Pulmonary artery endothelial cell (primary cell): ENCODE measurements at regions not wholly inside any gene's neighbourhood (a gene's known extent, or its start where the extent isn't known, plus 50 kb on each side); places are given as distances from the start of the nearest gene placed in this dataset.
"Not testable (repeated sequence)": the region's sequence is repeated elsewhere in the genome, so short reads cannot be mapped to it uniquely, and the experiment has no call there.

ENCODE experiments used
- DNase-seq: peaks from one replicate; pipeline ENCODE4 v3.0.0-alpha.2; 2011; ENCODE audit warnings: low read depth, low spot score

GRCh38 chr18:8912348-8913326, 189.9 kb upstream of the NDUFV2 start:
- DNase-seq, result no peak

- DNase-seq, result not testable (repeated sequence)
These were observed 188.7 kb upstream of the NDUFV2 start for GRCh38 chr18:8913606-8914403.

GRCh38 chr18:8914404-8915264, 187.9 kb upstream of the NDUFV2 start:
- DNase-seq, result not testable (repeated sequence)

- DNase-seq, result not testable (repeated sequence)
These were observed 181.4 kb upstream of the NDUFV2 start for GRCh38 chr18:8920856-8921787.

GRCh38 chr18:8926464-8926863, 176.0 kb upstream of the NDUFV2 start:
- no peak for DNase-seq

- DNase-seq, result no peak
These were observed 174.5 kb upstream of the NDUFV2 start for GRCh38 chr18:8928044-8928443.

GRCh38 chr18:8928847-8929780, 173.4 kb upstream of the NDUFV2 start:
- DNase-seq, result no peak

- no peak for DNase-seq
These were observed 171.4 kb upstream of the NDUFV2 start for GRCh38 chr18:8930990-8931616.

GRCh38 chr18:8932866-8933265, 169.6 kb upstream of the NDUFV2 start:
- no peak for DNase-seq

GRCh38 chr18:8933714-8934284, 168.7 kb upstream of the NDUFV2 start:
- DNase-seq, result no peak

GRCh38 chr18:8935346-8935745, 167.2 kb upstream of the NDUFV2 start:
- DNase-seq, result not testable (repeated sequence)

GRCh38 chr18:8936619-8937018, 165.9 kb upstream of the NDUFV2 start:
- no peak for DNase-seq

- no peak for DNase-seq
These were observed 165.1 kb upstream of the NDUFV2 start for GRCh38 chr18:8937160-8938094.

GRCh38 chr18:8938817-8939216, 163.7 kb upstream of the NDUFV2 start:
- DNase-seq, result no peak

- DNase-seq, result no peak
These were observed 160.2 kb upstream of the NDUFV2 start for GRCh38 chr18:8942021-8942908.

- DNase-seq, result no peak
These were observed 159.5 kb upstream of the NDUFV2 start for GRCh38 chr18:8942909-8943545.
